Kidney tubule cell (primary cell): ENCODE measurements at regions not wholly inside any gene's neighbourhood (a gene's known extent, or its start where the extent isn't known, plus 50 kb on each side); places are given as distances from the start of the nearest gene placed in this dataset.
A peak's percentile ranks its signal among the peaks of the same experiment; 100 is the strongest.
"Not testable (repeated sequence)": the region's sequence is repeated elsewhere in the genome, so short reads cannot be mapped to it uniquely, and the experiment has no call there.

Experiments
- DNase-seq: peaks from one replicate; pipeline ENCODE4 v3.0.0-alpha.2; 2018; ENCODE audit warnings: low spot score

GRCh38 chr2:116769514-116769913, 1045.0 kb upstream of the DDX18 start:
- DNase-seq: no peak

DNA sequence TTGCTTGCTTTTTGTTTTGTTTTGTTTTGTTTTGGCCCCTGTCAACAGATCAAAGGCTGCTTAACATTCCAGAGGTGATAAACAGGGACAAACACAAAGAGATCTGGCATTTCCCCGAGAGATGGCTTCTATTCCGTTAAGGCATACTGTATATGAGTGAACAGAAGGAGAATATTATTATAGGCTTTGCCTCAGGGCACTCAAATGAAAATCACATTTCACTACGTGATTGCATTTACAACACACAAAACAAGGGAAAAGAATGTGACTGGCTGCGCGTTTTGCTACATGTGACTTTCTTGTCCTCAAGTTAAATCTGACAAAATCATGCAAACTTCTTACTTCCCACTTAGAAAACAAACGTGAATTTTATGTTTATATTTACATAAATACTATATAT, 1037.9 kb upstream of the DDX18 start:
- no peak for DNase-seq

DNA sequence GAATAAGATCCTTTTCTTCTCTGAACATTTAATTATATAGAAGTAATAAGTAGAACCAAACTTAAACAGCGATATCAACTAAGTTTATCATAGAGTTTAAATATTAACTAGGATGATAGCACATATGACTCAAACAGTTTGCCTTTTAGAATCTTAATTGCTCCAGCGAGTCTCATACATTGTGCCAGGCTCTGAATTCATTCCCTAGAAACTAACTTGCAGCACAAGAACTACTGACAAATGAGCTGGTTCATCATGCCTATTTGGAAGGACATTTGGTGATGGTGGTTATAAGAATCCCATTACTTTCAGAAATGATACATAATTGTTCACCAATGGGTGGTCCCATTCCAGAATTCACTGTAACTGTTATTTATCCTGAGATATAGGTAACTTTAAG, 1026.6 kb upstream of the DDX18 start:
- DNase-seq: peak; percentile 8

- DNase-seq: no peak
Measured at GRCh38 chr2:116802671-116803070, 1011.8 kb upstream of the DDX18 start.

GRCh38 chr2:116804901-116805300, 1009.6 kb upstream of the DDX18 start:
- DNase-seq: peak; percentile 20

DNA sequence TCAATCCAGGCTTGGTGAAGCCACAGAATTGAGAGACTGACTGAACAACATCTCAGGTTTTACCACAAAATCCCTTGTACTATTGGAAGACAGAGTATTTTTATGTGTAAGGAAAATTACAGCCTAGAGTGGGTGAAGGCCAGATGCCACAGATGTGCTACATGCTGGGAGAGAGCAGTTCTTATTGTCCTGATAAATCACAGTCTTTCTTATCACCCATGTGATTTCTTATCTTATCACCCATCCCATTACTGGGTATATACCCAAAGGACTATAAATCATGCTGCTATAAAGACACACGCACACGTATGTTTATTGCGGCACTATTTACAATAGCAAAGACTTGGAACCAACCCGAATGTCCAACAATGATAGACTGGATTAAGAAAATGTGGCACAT, 1008.0 kb upstream of the DDX18 start:
- DNase-seq: not testable (repeated sequence)

DNA sequence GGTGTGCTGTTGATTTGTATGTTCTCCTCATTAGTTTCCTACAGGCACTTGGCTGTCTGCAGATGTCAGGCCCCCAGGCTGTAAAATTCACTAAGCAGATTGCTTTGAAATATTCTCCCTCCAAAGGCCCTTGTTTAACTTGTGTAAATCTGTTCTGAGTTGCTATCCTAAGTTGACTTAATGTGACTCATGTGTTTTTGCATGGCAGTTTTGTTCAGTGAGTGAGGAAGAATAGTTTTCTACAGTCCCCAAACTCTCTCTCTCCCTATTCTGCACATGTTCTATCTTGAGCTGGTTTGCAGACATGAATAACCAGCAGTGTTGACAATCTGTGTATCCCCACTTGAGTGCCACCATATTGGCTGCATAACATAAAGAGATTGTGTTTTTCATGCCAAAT, 1005.4 kb upstream of the DDX18 start:
- DNase-seq: no peak

- no peak for DNase-seq
Measured at GRCh38 chr2:116810071-116810470, 1004.4 kb upstream of the DDX18 start.

DNA sequence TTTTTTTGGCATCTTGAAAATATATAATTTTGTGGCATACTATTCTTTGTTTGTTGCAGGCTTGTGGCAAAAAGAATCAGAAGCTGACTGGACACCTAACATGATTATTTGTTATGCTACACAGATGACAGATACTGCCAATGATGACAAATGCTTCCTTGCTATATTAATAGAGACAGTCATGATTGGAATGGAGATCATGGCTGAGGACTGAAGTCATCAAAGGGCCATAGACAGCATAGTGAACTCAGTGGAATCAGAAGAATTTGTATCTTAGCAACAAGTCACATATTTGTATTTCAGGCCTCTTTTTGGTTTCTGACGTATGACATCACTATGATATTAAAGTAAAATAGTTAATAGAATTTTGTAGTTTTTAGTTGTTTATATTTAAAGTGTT, 1003.8 kb upstream of the DDX18 start:
- DNase-seq: peak; percentile 28

GRCh38 chr2:116819355-116819754, 995.1 kb upstream of the DDX18 start:
- DNase-seq: no peak

GRCh38 chr2:116820986-116821385, 993.5 kb upstream of the DDX18 start:
- no peak for DNase-seq

GRCh38 chr2:116829543-116829942, 984.9 kb upstream of the DDX18 start:
- DNase-seq: not testable (repeated sequence)

DNA sequence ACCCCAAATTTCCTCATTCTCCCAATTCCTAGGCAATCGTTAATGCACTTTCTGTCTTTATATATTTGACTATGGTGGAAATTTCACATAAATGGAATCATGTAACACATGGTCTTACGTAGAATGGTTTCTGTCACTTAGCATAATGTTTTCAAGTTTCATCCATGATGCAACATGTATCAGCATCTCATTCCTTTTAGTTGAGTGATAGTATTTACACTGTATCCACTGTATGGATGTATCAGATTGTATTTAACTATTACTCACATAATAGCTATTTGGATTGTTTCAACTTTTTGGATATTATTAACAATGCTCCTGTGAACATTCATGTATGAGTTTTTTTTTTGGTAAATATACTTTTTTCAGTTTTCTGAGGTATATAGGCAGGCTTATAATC, 982.3 kb upstream of the DDX18 start:
- DNase-seq: no peak

GRCh38 chr2:116833052-116833451, 981.4 kb upstream of the DDX18 start:
- DNase-seq: no peak

DNA sequence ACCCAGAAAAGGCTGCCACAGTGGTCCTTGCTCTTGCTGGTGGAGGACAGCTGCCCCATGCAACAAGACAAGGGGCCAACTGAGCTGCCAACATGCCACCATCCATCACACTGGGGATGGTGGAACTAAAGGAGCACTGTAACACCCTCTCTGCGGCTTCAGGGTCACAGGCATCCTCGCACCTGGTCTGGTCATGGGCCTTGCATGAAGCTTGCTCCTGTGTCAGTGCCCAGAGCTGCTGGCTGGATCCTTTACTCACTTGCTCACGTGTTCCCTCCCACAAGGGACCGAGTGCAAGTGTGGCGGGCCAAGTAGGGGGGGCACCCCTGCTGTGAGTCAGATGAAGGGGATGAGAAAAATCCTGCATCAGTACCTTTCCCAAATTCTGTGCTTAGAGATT, 972.3 kb upstream of the DDX18 start:
- no peak for DNase-seq

GRCh38 chr2:116859708-116860107, 954.8 kb upstream of the DDX18 start:
- no peak for DNase-seq

DNA sequence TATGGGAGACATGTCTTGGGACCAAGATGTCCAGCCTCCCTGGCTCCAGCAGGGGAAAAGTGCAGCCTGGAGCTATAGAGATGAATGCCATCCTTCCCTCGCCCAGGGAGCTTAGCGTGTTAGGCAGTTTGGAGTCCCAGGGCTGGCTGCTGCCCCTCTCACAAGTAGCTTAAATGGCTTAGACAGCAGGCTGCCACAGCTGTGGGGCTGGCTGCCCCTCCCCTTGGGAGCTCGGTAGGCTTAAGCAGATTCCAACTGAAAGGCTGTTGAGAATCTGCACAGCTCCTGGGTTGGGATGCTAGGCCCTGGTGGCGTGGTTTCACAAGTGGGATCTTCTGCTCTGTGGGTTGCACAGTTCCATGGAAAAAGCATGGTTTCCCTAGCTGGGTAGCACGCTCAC, 940.5 kb upstream of the DDX18 start:
- no peak for DNase-seq

- no peak for DNase-seq
Measured at GRCh38 chr2:116877274-116877673, 937.2 kb upstream of the DDX18 start.

DNA sequence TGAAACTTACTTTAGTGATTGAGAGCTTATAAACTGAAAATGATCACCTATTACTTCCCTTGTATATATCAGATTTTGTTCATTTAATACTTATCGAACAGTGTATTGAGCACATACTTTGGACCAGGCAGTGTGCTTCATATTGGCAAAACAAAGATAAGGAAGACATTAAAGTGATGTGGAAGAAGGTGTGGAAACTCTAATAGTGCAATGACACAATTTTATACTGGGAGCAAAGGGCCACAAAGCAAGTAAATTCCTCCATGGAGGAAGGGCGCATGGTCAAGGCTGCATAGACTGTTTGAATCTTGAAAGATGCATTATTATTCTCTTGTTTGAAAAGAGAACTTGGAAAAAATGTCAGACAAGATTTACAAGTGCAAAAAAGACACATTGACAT, 936.5 kb upstream of the DDX18 start:
- DNase-seq: no peak

DNA sequence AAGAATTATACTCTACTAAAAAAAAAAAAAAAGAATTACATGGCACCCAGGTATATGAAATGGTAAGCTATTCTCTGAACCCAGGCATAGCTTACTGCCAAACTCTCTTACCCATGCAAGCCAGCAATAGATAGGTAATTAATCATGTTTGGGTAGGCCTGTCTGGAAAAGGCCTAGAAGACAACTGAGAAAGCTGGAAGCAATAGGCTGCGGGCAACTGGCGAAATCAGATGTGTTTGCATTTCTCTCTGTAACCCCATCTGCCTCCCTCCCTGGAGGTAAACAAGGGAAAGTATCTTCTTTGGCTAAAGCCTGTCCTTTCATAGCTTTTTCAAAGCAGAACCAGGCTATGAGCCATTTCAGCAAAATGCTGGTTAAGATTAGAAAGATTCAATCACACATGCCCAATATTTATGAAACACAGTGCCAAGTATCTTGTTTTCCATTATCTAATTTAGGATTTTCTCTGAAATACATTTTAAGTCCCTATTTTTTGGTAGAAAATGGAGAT, 934.8 kb upstream of the DDX18 start:
- DNase-seq: no peak

DNA sequence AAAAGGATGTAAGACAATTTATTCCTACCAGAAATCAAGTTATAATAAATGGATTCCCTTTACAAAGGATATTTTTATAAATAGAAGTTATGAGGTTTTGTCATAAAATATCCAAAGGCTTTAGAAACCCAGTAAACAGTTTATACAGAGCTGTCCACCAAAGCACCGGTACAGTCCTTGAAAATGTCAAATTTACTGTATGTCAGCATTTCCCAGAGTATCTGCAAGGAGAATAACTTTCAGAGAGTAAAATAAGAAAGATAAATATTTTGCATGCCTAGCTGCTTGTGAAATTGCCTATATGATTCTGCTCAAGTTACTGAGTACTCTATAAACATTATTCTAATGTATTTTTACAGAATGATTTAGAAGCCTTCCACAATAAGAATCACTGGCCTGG, 923.3 kb upstream of the DDX18 start:
- DNase-seq: no peak

GRCh38 chr2:116911540-116911939, 903.0 kb upstream of the DDX18 start:
- no peak for DNase-seq

DNA sequence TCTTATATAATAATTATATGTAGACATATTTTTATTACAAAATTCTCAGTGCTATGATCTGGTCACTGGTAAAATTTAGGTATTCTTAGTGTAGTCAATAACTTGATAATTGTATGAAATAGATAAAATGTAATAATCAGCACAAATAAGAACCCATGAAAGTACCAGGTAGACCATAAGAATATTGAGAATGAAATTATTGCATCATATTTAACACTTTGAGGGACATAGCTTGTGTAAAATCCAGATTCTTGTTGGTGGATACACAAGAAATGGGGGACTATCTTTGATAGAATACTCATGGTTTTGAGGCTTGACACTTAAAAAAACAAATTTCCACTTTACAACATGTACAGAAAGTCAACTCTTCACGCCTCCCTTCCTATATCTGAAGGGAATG, 898.8 kb upstream of the DDX18 start:
- DNase-seq: no peak

GRCh38 chr2:116917196-116917595, 897.3 kb upstream of the DDX18 start:
- DNase-seq: no peak

DNA sequence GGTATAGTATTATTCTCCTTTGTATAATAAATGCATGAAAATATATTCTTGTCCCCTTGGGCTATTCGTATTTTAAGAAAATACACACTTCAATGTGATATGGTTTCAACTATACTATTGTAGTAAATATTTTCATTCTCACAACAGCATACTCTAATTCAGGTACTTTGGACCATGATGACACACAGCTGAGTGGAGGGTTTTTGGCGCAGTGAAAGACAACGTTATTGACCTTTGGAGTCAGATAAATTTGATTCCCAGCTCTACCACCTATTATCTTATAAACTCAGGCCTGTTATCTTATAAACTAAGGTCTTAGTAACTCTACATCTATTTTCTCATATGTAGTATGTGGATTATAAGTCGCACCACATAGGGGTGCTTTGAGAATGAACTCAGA, 895.9 kb upstream of the DDX18 start:
- no peak for DNase-seq
